22Rv1 (cell line): ENCODE measurements at regions not wholly inside any gene's neighbourhood (a gene's known extent, or its start where the extent isn't known, plus 50 kb on each side); places are given as distances from the start of the nearest gene placed in this dataset.
"Not testable (repeated sequence)": the region's sequence is repeated elsewhere in the genome, so short reads cannot be mapped to it uniquely, and the experiment has no call there.

Experiments used
- H3K27ac ChIP-seq: fragments of 450-650 bp; 2 replicates; pipeline ENCODE4 v1.5.1; 2017
- CTCF ChIP-seq: fragments of 450-650 bp; IDR thresholded peaks from 2 replicates; pipeline ENCODE4 v1.5.1; 2017; ENCODE audit warnings: mild to moderate bottlenecking
- ZFX ChIP-seq: fragments of 450-650 bp; IDR thresholded peaks from 2 replicates; pipeline ENCODE4 v1.6.1; 2017; ENCODE audit warnings: antibody characterized with exemption, borderline replicate concordance

DNA sequence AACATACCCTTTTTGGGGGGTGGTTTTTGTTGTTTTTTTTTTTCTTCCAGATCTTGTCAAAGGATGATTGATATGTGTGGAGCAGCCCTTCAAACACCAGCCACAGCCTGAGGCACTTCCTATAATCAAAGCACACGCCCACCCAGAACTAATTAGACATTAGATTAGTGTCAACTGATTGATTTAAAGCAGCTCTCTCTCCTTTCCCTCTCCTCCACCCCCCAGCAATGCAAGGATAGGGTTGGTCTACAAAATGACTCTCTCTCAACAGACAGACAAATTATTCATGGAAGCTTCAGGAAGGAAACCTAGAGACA is 250.3 kb upstream of the SOX9 start:
- H3K27ac ChIP-seq: no peak overlapping the region
- TF ChIP-seq CTCF (no peak), ZFX (no peak)

GRCh38 chr17:71872843-71873485 is 247.9 kb upstream of the SOX9 start:
- no peak overlapping the region for H3K27ac ChIP-seq
- TF ChIP-seq ZFX (no peak), CTCF (no peak)

GRCh38 chr17:71874773-71875172 is 246.0 kb upstream of the SOX9 start:
- not testable (repeated sequence) for H3K27ac ChIP-seq

DNA sequence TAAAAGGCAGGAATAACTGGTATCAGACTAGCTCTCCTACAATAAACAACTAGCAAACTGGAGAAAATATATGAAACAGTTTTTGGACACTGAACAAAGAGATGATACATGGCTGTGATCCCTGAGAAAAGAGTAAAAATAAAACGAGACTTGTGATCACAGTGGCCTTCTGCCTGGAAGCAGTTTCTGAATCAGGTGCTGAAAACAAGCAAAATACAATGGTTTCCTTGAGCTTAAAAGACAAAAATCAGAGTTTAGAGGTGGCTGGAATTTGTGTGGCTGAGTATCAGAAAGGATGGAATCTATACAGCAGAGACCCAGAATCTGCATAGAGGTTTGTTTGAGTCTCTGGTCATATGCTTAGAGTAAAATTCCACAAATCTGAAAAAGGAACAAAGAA is 242.5 kb upstream of the SOX9 start:
- TF ChIP-seq CTCF: no peak
- TF ChIP-seq ZFX: no peak
- H3K27ac ChIP-seq: no peak overlapping the region

- TF ChIP-seq CTCF: no peak
- no peak for TF ChIP-seq ZFX
- no peak overlapping the region for H3K27ac ChIP-seq
These were observed 241.8 kb upstream of the SOX9 start for GRCh38 chr17:71878998-71879397.

- H3K27ac ChIP-seq: no peak overlapping the region
- TF ChIP-seq ZFX (no peak), CTCF (no peak)
These were observed 239.8 kb upstream of the SOX9 start for GRCh38 chr17:71881041-71881440.

DNA sequence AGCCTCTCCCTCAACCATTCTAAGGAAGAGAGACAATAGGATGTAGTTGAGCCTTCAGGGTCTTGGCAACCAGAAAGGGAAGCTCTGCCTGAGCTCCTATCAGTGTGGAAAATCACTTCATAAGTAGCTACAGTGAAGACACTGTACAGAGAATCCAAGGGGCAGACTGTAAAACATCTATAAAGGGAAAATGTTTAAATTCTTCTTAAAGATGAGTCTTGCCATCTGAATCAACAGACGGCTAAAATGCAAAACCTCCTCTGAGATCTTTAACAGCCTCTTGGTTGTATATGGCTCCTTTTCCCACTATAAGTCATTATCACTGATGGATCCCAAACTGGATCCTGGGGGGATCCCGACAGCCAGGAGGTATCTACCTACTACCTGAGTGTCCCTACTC is 239.2 kb upstream of the SOX9 start:
- TF ChIP-seq CTCF (no peak), ZFX (no peak)
- H3K27ac ChIP-seq: no peak overlapping the region

GRCh38 chr17:71883258-71883657 is 237.6 kb upstream of the SOX9 start:
- no peak for TF ChIP-seq CTCF
- no peak overlapping the region for H3K27ac ChIP-seq
